HCEC 1CT (cell line): ENCODE measurements at regions not wholly inside any gene's neighbourhood (a gene's known extent, or its start where the extent isn't known, plus 50 kb on each side); places are given as distances from the start of the nearest gene placed in this dataset.
A peak's percentile ranks its signal among the peaks of the same experiment; 100 is the strongest.
"Not testable (repeated sequence)": the region's sequence is repeated elsewhere in the genome, so short reads cannot be mapped to it uniquely, and the experiment has no call there.

Source experiments
- DNase-seq: peaks from one replicate; pipeline ENCODE4 v3.0.0-alpha.2; 2017

GRCh38 chr3:24545887-24546286 lies 51.2 kb upstream of the THRB start:
- peak; percentile 62 for DNase-seq

DNA sequence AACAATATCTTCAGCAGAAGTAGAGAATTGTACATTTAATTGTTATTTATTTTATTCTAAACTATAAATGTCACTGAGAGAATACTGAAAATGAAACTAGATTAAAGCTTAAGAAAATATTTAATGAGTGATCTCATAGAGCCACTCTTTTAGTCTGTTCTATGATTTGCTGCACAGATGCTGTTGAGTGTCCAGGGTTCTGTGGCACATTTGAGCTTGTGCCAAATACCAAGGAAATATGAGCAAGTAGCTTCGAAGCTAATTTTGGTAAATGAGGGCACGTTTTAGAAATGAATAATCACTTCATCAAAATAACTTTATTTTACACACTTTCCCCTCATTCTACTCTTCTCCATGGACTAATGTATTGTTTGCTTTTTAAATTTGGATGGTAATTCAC lies 53.6 kb upstream of the THRB start:
- DNase-seq, result peak; percentile 57

- peak; percentile 52 for DNase-seq
Measured at GRCh38 chr3:24550588-24550987, 55.9 kb upstream of the THRB start.

GRCh38 chr3:24551626-24552025 lies 57.0 kb upstream of the THRB start:
- DNase-seq, result no peak

GRCh38 chr3:24562895-24563294 lies 68.2 kb upstream of the THRB start:
- DNase-seq, result peak; percentile 9

GRCh38 chr3:24565053-24565452 lies 70.4 kb upstream of the THRB start:
- no peak for DNase-seq

- DNase-seq, result no peak
Measured at GRCh38 chr3:24565656-24566055, 71.0 kb upstream of the THRB start.

DNA sequence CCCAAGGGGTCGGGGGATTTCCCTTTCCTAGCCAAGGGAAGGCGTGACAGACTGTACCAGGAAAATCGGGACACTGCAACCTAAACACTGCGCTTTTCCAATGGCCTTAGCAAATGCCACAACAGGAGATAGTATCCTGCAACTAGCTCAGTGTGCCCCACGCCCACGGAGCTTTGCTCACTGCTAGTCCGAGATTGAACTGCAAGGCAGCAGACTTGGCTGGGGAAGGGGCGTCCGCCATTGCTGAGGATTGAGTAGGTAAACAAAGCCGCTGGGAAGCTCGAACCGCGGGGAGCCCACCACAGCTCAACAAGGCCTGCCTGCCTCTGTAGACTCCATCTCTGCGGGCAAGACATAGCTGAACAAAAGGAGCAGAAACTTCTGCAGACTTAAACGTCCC lies 72.3 kb upstream of the THRB start:
- no peak for DNase-seq

DNA sequence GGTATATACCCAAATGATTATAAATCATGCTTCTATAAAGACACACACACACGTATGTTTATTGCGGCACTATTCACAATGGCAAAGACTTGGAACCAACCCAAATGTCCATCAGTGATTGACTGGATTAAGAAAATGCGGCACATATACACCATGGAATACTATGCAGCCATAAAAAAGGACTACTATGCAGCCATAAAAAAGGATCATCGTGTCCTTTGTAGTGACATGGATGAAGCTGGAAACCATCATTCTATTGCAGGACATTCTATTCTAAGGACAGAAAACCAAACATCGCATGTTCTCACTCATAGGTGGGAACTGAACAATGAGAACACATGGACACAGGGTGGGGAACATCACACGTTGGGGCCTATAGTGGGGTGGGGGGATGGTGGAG lies 77.8 kb upstream of the THRB start:
- DNase-seq, result not testable (repeated sequence)

DNA sequence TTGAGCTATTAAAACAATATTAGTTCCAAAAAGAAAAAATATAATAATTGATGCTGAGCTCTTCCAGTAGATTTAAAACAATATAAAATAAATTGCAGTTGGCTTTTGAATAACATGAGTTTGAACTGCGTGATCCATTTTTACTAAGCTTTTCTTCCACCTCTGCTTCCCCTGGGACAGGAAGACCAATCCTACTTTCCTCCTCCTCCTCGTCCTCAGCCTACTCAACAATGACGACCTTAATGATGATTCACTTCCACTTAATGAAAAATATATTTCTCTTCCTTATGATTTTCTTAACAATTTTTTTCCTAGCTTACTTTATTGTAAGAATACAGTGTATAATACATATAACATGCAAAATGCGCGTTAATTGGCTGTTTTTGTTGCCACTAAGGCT lies 78.9 kb upstream of the THRB start:
- DNase-seq, result no peak

- DNase-seq, result no peak
Measured at GRCh38 chr3:24578324-24578723, 83.7 kb upstream of the THRB start.

DNA sequence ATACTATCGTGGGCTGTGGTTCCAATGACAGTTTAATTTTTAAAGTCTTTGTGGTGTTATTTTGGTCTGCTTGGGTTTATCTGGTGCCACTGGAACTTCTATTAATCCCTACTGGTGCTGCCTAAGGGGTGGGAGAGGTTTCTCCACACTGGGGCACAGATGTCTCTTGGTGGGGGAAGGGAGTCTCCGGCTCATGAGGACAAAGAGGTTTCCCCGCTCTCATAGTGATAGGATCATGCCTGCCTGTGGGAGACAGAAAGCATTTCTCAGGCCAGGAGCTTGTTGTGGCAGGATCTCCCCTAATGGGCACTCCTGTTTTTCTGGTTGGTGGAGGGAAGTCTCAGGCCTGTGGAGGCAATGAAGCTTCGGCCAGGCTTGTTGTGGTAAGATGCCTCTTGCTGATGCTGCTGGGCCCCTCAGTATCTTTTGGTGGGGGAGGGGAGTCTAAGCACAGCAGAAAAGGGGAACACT lies 84.3 kb upstream of the THRB start:
- no peak for DNase-seq

- peak; percentile 21 for DNase-seq
Measured at GRCh38 chr3:24582431-24583403, 88.1 kb upstream of the THRB start.

- DNase-seq, result no peak
Measured at GRCh38 chr3:24586920-24587319, 92.3 kb upstream of the THRB start.

DNA sequence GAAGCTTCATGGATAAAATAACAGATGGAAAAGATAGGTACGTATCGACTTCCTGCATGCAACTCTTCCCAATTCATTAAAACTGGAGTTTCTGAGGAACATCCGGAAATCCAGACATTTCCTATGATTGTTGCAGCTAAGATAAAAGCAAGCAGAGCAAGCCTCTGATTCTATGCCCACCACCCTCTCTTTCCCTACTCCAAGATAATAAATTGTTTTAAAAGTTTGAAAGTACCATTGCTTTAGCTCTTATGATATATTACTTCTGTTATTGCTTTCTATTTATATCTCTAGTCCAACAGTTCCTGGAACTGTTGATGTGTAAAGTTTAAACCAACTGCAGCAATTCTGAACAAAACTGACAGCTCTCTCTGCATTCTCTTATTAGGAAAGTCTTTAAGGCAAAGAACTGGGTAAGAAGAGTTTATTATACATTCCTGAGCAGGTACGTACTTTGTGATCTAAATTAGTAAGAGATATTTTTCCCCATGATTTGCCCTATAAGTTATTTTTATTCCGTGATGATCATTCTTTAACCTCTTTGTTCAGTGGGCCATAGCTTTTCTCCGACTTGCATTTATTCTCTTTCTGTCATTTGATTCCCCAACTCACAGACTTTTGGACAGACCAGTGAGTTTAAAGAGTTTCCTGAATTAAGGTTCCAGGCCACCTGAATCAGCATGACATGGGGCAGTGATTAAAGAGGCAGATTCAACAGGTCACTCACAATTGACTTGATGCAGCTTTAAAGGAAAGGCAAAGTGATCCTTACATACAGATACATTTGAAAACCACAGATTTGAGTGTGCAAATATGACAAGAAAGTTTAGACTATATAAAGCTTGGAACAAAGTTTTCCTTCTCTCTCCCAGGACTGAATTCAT lies 94.2 kb upstream of the THRB start:
- DNase-seq, result no peak

- no peak for DNase-seq
Measured at GRCh38 chr3:24589513-24589851, 94.8 kb upstream of the THRB start.

DNA sequence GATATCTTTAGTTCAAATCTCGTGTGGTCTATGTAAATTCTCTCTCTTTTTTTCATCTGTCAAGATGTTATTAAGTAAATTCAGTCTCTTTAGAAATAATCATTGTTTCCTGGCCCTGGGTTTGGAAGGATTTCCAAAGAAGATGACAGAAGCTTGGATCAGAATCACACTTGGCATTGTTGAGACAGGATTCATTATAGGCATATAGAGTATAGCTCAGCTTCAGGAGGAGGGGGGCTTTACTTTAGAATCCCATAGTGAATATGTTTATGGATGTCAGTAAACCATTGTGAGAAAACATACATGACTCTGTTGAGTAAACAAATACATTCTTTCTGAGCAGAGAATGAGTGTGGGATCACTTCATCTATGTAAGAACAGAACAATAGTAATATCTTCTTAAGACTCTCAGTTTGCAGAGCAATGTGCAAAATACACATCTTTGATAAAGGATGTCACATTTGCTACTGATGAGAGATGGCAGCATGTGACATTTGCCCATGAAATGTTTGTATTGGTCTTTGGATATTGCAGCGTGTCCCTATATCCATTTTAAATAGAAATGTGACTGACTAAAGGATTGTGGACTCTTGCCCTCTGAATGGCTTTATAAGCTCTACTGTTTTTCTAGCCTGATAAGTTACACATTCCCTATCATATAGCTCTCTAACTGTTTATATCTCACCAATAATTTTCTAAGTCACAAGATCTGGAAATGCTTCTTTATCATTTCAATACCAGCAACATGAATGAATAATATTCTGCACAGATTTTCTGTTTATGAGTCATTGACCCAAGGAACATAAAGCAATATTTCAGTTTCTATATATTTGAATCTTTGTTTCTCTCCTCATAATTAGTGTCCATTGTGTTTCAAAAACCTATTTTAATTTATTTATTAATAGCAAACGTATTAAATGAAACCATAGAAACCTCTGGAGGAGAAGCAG lies 95.6 kb upstream of the THRB start:
- peak; percentile 56 for DNase-seq

DNA sequence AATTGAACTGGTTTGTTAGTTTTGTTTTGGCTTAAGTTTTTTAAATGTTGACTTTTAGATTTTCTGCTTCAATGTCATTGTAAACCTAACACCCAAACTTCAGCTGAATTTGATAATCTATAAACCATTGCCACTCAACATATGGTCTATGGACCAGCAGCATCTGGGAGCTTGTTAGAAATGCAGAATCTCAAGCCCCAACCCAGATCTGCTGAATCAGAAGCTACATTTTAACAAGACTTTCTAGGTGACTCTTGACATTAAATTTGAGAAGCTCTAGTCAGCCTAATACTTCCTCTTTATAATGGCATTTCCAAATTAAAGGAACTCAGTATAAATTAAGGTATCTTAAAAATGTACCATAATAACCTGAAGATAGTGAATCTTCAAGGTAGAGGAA lies 96.5 kb upstream of the THRB start:
- no peak for DNase-seq

- peak; percentile 83 for DNase-seq
Measured at GRCh38 chr3:24591661-24592555, 97.3 kb upstream of the THRB start.

DNA sequence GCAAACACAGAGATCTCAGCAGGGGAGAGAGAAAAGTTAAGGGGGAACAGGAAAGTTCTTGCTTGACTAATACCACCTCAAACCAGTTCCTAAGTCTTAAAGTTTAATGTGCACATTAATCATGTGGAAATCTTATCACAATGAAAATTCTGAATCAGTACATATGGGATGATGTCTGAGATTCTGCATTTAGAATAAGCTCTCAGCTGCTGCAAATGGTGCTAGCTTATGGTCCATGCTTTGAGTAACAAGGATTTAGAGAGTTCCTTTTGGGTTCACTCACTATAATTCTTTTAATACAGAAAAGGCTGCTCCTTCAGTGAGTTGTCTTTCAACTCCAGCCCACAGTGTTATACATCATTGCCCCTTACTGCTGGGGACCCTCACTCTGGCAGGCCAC lies 99.5 kb upstream of the THRB start:
- DNase-seq, result no peak

- peak; percentile 78 for DNase-seq
Measured at GRCh38 chr3:24595796-24596195, 101.1 kb upstream of the THRB start.

DNA sequence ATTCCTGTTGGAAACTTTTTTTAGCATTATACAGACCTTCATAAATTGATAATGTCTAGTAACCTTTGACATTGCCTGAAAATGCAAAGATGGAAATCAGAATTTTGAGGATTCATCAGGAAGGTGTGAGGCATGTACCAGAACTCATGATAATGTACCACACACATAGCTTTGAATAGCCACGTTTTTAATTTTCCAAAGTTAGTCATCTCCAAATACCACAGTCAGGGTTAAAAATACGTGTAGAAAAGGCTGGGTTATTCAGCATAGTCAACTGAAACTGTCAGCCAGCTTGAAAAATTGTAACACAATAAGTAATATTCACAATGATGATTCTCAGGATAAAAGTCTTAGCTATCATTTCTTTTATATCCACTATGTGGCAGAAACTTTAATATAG lies 102.0 kb upstream of the THRB start:
- DNase-seq, result peak; percentile 26
